ENCODE measurements at regions not wholly inside any gene's neighbourhood (a gene's known extent, or its start where the extent isn't known, plus 50 kb on each side); places are given as distances from the start of the nearest gene placed in this dataset.

- DNase-seq, result peak; percentile 50
These were observed 62.1 kb upstream of the PRSS58 start for GRCh38 chr7:142319970-142320369.

GRCh38 chr7:142314281-142314680 is 56.4 kb upstream of the PRSS58 start:
- DNase-seq, result no peak

GRCh38 chr7:142313528-142313927 is 55.7 kb upstream of the PRSS58 start:
- peak; percentile 21 for DNase-seq

GRCh38 chr7:142311876-142312275 is 54.0 kb upstream of the PRSS58 start:
- no peak for DNase-seq

- no peak for DNase-seq
These were observed 51.1 kb upstream of the PRSS58 start for GRCh38 chr7:142308918-142309317.

- no peak for DNase-seq
These were observed 50.5 kb upstream of the PRSS58 start for GRCh38 chr7:142308326-142308725.
